WERI-Rb-1 (cell line): ENCODE measurements at regions not wholly inside any gene's neighbourhood (a gene's known extent, or its start where the extent isn't known, plus 50 kb on each side); places are given as distances from the start of the nearest gene placed in this dataset.
A peak's percentile ranks its signal among the peaks of the same experiment; 100 is the strongest.

Experiments
- DNase-seq: peaks from one replicate; pipeline ENCODE4 v3.0.0-alpha.2; 2020
- H3K27ac ChIP-seq: fragments of 250-450 bp; sonication (Bioruptor Pico); 2 replicates; pipeline ENCODE4 v1.5.1; 2020; ENCODE audit warnings: mild to moderate bottlenecking, moderate library complexity
- H3K27me3 ChIP-seq: fragments of 250-450 bp; sonication (Bioruptor Pico); 2 replicates; pipeline ENCODE4 v1.5.1; 2021; ENCODE audit warnings: mild to moderate bottlenecking, low read depth, moderate library complexity; ENCODE audit not compliant: insufficient read depth, severe bottlenecking
- H3K36me3 ChIP-seq: fragments of 250-450 bp; sonication (Bioruptor Pico); 2 replicates; pipeline ENCODE4 v1.5.1; 2020; ENCODE audit warnings: mild to moderate bottlenecking, moderate library complexity
- H3K4me3 ChIP-seq: 2 replicates; pipeline ENCODE4 v1.5.1; 2011; ENCODE audit warnings: low read depth, mild to moderate bottlenecking, control low read depth, low read length
- H3K9me3 ChIP-seq: fragments of 250-450 bp; sonication (Bioruptor Pico); 2 replicates; pipeline ENCODE4 v1.5.1; 2021; ENCODE audit warnings: mild to moderate bottlenecking, moderate library complexity; ENCODE audit not compliant: severe bottlenecking
- CTCF ChIP-seq: IDR thresholded peaks from 2 replicates; pipeline ENCODE4 v1.5.1; 2011; ENCODE audit warnings: low read depth, mild to moderate bottlenecking, control low read depth, inconsistent platforms, low read length

DNA sequence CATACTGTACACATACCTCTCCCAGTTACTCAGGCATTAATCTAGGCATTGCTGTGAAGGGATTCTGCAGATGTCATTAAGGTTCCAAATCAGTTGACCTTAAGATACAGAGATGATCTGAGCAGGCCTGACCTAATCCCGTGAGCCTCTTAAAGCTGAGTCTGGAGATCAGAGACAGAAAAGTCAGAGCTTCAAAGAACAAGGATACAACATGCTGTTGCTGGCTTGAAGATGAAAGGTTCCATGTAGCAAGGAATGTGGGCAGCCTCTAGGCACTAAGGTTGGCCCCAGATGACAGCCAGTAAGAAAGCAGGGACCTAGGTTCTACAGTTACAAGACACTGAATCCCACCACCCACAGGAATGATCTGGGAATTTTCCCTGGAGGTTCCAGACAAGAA, 81.1 kb downstream of the MAP1LC3B2 start:
- Histone ChIP-seq H3K27ac (no peak overlapping the region), H3K9me3 (peaks cover 7% of the 10 kb centered on the region), H3K27me3 (no peaks in the 10 kb centered on the region), H3K4me3 (no peak overlapping the region), H3K36me3 (no peaks in the 10 kb centered on the region)
- no peak for TF ChIP-seq CTCF
- DNase-seq, result peak; percentile 59

GRCh38 chr12:116639765-116640164, 80.6 kb downstream of the MAP1LC3B2 start:
- no peak overlapping the region for H3K4me3 ChIP-seq
- no peaks in the 10 kb centered on the region for H3K36me3 ChIP-seq
- no peak for DNase-seq
- no peaks in the 10 kb centered on the region for H3K27me3 ChIP-seq
- no peak for TF ChIP-seq CTCF
- H3K27ac ChIP-seq, result no peak overlapping the region
- H3K9me3 ChIP-seq, result peaks cover 5% of the 10 kb centered on the region

GRCh38 chr12:116638376-116638775, 79.2 kb downstream of the MAP1LC3B2 start:
- Histone ChIP-seq H3K9me3 (no peaks in the 10 kb centered on the region), H3K27me3 (no peaks in the 10 kb centered on the region), H3K27ac (no peak overlapping the region), H3K36me3 (no peaks in the 10 kb centered on the region), H3K4me3 (no peak overlapping the region)
- TF ChIP-seq CTCF, result no peak
- DNase-seq, result no peak

- Histone ChIP-seq H3K36me3 (no peaks in the 10 kb centered on the region), H3K9me3 (no peaks in the 10 kb centered on the region), H3K27me3 (no peaks in the 10 kb centered on the region), H3K4me3 (no peak overlapping the region), H3K27ac (no peak overlapping the region)
- DNase-seq, result no peak
- no peak for TF ChIP-seq CTCF
Measured at GRCh38 chr12:116637589-116638150, 78.5 kb downstream of the MAP1LC3B2 start.

DNA sequence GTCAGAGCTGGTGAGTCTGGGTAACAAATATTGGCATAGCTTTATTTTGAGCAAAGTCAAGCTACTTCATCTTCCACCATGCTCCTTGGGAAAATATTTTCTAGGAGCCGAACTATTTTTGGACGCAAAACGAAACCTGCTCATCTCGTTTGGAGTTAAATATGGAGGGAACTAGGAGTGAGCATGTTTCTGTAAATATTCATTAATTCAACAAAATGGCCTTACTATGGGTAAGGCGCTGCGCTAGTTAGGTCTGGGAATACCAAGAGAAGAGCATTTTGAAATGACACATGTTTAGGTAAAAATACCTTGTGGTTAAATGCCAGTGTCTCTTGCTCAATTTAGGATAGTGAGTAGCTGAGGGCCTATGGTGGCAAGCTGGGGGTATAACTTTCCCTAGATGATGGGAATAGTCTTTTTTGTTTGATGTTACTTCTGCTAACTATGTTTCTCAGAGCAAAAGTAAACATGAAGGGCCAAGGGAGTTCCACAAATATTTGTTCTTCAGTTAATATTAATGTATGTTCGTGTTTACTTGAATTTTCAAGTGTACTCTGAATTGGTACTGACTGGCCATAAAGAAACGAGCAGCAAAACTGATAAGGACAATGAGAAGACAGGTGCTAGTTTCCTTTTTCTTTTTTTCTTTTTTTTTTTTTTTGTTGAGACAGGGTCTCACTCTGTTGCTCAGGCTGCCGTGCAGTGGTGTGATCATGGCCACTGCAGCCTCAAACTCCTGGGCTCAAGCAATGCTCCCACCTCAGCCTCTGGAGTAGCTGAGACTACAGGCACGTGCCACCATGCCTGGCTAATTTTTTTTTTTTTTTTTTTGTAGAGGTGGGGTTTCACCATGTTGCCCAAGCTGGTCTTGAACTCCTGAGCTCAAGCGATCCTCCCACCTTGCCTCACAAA, 77.7 kb downstream of the MAP1LC3B2 start:
- no peak for TF ChIP-seq CTCF
- no peak for DNase-seq

More for the DNA sequence above, 77.7 kb downstream of the MAP1LC3B2 start:
- no peak overlapping the region for H3K4me3 ChIP-seq
- no peak overlapping the region for H3K27ac ChIP-seq
- no peaks in the 10 kb centered on the region for H3K9me3 ChIP-seq
- H3K27me3 ChIP-seq, result no peaks in the 10 kb centered on the region
- H3K36me3 ChIP-seq, result no peaks in the 10 kb centered on the region
